Epithelial cell of esophagus (primary cell): ENCODE measurements at regions not wholly inside any gene's neighbourhood (a gene's known extent, or its start where the extent isn't known, plus 50 kb on each side); places are given as distances from the start of the nearest gene placed in this dataset.

ENCODE experiments used
- DNase-seq: peaks from one replicate; pipeline ENCODE4 v3.0.0; 2010; ENCODE audit warnings: low read depth
- H3K4me3 ChIP-seq: 2 replicates; pipeline ENCODE4 v1.5.1; 2011; ENCODE audit warnings: mild to moderate bottlenecking, low read length, control low read depth
- CTCF ChIP-seq: IDR thresholded peaks from 2 replicates; pipeline ENCODE4 v1.5.1; 2011; ENCODE audit warnings: low read depth, mild to moderate bottlenecking, low read length, control low read depth, inconsistent platforms; ENCODE audit not compliant: insufficient read depth; ENCODE audit errors: missing control alignments

- TF ChIP-seq CTCF, result no peak
- DNase-seq, result no peak
- H3K4me3 ChIP-seq, result no peak overlapping the region
These were observed 165.9 kb upstream of the PITX1 start for GRCh38 chr5:135199919-135200318.

DNA sequence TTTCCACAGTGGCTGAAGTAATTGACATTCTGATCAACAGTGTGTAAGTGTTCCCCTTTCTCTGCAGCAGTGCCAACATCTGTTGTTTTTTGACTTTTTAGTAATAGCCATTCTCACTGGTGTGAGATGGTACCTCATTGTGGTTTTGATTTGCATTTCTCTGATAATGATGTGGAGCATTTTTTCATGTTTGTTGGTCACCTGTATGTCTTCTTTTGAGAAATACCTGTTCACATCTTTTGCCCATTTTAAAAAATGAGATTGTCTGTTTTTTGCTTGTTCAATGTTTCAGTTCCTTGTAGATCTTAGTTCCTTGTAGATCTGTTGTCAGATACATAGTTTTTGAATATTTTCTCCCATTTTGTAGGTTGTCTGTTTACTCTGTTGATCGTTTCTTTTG is 162.5 kb upstream of the PITX1 start:
- DNase-seq, result no peak
- TF ChIP-seq CTCF, result no peak
- no peak overlapping the region for H3K4me3 ChIP-seq

DNA sequence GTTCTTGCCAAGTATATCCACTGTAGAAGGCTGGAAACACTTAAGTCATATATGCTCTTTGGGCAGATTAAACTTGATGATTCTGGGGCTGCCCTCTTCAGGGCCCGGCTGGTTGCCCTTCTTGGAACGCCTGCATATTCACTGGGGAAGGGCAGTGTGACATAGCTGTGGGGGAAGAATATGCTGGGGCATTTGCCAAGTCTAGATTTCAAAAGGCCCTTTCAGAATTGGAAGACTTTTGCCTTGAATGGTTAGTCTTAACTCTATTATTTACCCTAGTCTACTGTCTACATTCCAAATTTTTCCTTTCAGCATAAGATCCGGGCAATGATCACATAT is 161.2 kb upstream of the PITX1 start:
- no peak overlapping the region for H3K4me3 ChIP-seq
- DNase-seq, result no peak
- TF ChIP-seq CTCF, result no peak

DNA sequence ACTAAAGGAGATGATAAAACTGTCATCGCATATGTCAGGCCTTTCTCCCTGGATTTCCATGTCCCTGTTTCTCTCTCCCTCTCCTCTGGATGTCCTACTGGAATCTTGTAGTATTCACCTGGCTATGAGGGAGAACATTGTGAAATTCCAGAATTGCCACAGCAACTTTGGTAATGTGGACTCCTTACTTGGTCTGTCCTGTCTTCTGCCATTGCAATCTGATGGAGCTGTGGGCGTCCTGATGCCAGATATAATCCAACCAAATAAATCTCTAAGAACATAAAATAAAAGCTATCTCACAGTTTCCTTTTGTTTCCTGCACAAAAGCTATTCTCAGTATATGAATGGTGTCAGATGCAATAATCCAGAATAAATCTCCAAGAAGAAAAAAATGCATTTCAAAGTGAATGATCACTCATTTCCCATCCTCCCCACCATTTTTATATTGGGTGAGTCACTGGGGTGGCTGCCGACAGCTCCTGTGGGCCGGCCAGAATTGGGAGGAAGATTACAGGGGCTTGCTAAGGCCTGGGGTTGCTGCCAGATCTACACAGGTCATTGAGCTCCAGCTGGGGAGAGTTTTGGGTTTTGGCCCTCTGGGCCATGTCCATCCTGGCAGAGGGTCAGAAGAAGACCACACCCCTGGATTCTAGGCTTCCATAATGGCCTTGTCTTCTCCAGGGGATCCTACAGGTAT is 160.7 kb upstream of the PITX1 start:
- no peak for TF ChIP-seq CTCF
- H3K4me3 ChIP-seq, result no peak overlapping the region
- no peak for DNase-seq

- TF ChIP-seq CTCF, result no peak
- H3K4me3 ChIP-seq, result no peak overlapping the region
- DNase-seq, result no peak
These were observed 160.1 kb upstream of the PITX1 start for GRCh38 chr5:135194126-135194488.

- H3K4me3 ChIP-seq, result no peak overlapping the region
- peak; percentile 61 for DNase-seq
- no peak for TF ChIP-seq CTCF
These were observed 159.4 kb upstream of the PITX1 start for GRCh38 chr5:135193213-135194125.
